Nephron progenitor cell (in vitro differentiated cells): ENCODE measurements at regions not wholly inside any gene's neighbourhood (a gene's known extent, or its start where the extent isn't known, plus 50 kb on each side); places are given as distances from the start of the nearest gene placed in this dataset.

ENCODE experiments used
- DNase-seq: peaks from one replicate; pipeline ENCODE4 v3.0.0; 2021
- H3K27ac Mint-ChIP-seq: 2 replicates; pipeline ENCODE4 v1.8.0; 2021; ENCODE audit warnings: mild to moderate bottlenecking, moderate library complexity, mixed read lengths
- H3K27me3 Mint-ChIP-seq: 2 replicates; pipeline ENCODE4 v1.8.0; 2021; ENCODE audit warnings: mild to moderate bottlenecking, low read depth, mixed read lengths; ENCODE audit not compliant: poor library complexity
- H3K36me3 Mint-ChIP-seq: 2 replicates; pipeline ENCODE4 v1.8.0; 2021; ENCODE audit warnings: low read depth, mixed read lengths
- H3K4me1 Mint-ChIP-seq: 2 replicates; pipeline ENCODE4 v1.8.0; 2021; ENCODE audit warnings: mixed read lengths
- H3K4me3 Mint-ChIP-seq: 2 replicates; pipeline ENCODE4 v1.8.0; 2021; ENCODE audit warnings: mild to moderate bottlenecking, moderate library complexity, mixed read lengths
- H3K9me3 Mint-ChIP-seq: 2 replicates; pipeline ENCODE4 v1.8.0; 2021; ENCODE audit warnings: mild to moderate bottlenecking, moderate library complexity, mixed read lengths
- CTCF ChIP-seq: fragments of 200-600 bp; sonication (generic); IDR thresholded peaks from 2 replicates; pipeline ENCODE4 v1.5.0; 2021; ENCODE audit warnings: antibody characterized with exemption

DNA sequence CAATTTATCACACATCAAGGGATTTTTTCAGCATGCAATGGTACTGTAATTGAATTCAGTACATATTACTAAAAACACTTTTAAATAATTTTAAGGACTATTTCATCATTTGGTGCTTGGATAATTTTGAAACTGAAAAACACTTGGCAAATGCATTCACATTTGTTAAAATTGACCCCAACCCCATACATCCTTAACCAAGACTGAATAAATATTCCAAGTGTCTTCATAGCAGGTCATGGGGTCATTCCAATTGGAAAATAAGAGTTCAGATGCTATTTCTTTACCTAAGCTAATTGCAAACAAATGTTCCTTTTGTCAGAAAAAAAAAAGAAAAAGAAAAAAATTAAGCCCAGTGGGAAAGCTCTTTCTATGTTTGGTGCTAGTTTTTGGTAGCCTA, 516.4 kb upstream of the SPRY2 start:
- DNase-seq = no peak
- Mint-ChIP-seq H3K9me3 (no peaks in the 10 kb centered on the region), H3K4me1 (no peaks in the 10 kb centered on the region), H3K36me3 (no peaks in the 10 kb centered on the region), H3K27me3 (peaks cover 4% of the 10 kb centered on the region), H3K27ac (no peak overlapping the region), H3K4me3 (no peak overlapping the region)
- no peak for TF ChIP-seq CTCF

GRCh38 chr13:80850771-80851170, 509.8 kb upstream of the SPRY2 start:
- Mint-ChIP-seq H3K36me3 (no peaks in the 10 kb centered on the region), H3K4me1 (no peaks in the 10 kb centered on the region), H3K27me3 (peaks cover 4% of the 10 kb centered on the region), H3K4me3 (no peak overlapping the region), H3K9me3 (no peaks in the 10 kb centered on the region), H3K27ac (no peak overlapping the region)
- DNase-seq = no peak
- TF ChIP-seq CTCF = no peak

DNA sequence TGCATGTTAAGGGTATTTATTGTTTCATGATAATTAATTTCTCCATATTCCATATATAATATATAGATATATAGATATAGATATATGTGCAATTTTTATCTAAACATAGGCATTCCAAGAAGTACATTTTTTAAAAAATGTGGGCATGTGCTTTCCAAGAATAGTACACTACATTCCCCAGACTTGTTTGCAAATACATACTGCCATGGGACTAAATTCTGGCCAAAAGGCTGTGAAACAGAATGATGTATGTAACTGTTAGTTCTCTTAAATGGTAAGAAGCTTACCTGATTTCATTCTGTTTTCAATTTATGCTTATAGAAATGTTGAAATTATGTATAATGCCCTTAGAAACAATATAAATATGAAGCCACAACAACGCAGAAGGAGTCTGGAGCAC, 503.2 kb upstream of the SPRY2 start:
- no peaks in the 10 kb centered on the region for H3K27me3 Mint-ChIP-seq
- H3K36me3 Mint-ChIP-seq = no peaks in the 10 kb centered on the region
- no peak overlapping the region for H3K4me3 Mint-ChIP-seq
- H3K27ac Mint-ChIP-seq = no peak overlapping the region
- H3K4me1 Mint-ChIP-seq = no peaks in the 10 kb centered on the region
- DNase-seq = no peak
- H3K9me3 Mint-ChIP-seq = no peaks in the 10 kb centered on the region
- TF ChIP-seq CTCF = no peak

- no peak for DNase-seq
- H3K9me3 Mint-ChIP-seq = peaks cover 7% of the 10 kb centered on the region
- TF ChIP-seq CTCF = no peak
- no peak overlapping the region for H3K27ac Mint-ChIP-seq
- H3K4me3 Mint-ChIP-seq = no peak overlapping the region
- H3K36me3 Mint-ChIP-seq = no peaks in the 10 kb centered on the region
- H3K27me3 Mint-ChIP-seq = no peaks in the 10 kb centered on the region
- H3K4me1 Mint-ChIP-seq = no peaks in the 10 kb centered on the region
Measured at GRCh38 chr13:80841414-80841813, 500.5 kb upstream of the SPRY2 start.

DNA sequence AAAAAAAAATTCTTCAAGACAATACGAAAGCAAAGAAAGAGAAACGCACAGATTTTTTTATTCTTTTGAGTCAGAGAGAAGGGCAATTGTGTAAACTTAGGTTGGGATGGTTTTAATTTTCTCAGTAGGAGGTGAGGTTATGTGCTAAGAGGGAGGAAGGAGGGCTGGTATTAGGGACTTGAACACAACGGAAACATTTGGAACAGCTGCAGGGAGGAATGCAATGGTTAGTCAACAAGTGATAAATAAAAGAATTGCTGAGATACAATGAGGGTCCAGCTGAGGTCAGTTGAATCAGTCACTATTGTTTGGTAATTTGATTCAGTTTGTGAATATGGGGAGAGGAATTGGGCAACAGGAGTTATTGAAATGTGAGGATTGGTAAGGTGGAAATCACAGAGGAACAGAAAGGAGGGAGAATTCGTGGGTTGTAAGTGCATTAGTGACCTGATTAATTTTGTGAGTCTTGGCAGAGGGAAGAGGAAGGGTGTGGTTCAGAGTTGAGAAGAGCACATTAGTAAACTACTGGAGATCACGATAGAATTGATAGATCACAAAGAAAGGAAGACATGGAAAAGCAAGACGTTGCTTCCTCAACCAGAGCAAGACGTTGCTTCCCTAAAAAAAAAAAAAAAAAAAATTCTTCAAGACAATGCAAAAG, 499.5 kb upstream of the SPRY2 start:
- no peak for DNase-seq
- no peaks in the 10 kb centered on the region for H3K27me3 Mint-ChIP-seq
- peaks cover 12% of the 10 kb centered on the region for H3K9me3 Mint-ChIP-seq
- H3K36me3 Mint-ChIP-seq = no peaks in the 10 kb centered on the region
- no peak overlapping the region for H3K27ac Mint-ChIP-seq
- no peak for TF ChIP-seq CTCF
- no peak overlapping the region for H3K4me3 Mint-ChIP-seq
- H3K4me1 Mint-ChIP-seq = no peaks in the 10 kb centered on the region

GRCh38 chr13:80835902-80836301, 495.0 kb upstream of the SPRY2 start:
- H3K4me1 Mint-ChIP-seq = no peaks in the 10 kb centered on the region
- H3K27ac Mint-ChIP-seq = no peak overlapping the region
- no peaks in the 10 kb centered on the region for H3K36me3 Mint-ChIP-seq
- DNase-seq = no peak
- no peak for TF ChIP-seq CTCF
- H3K9me3 Mint-ChIP-seq = peaks cover 14% of the 10 kb centered on the region
- no peaks in the 10 kb centered on the region for H3K27me3 Mint-ChIP-seq
- no peak overlapping the region for H3K4me3 Mint-ChIP-seq
